H1 (cell line): ENCODE measurements at regions not wholly inside any gene's neighbourhood (a gene's known extent, or its start where the extent isn't known, plus 50 kb on each side); places are given as distances from the start of the nearest gene placed in this dataset.

Experiments
- CHD7 ChIP-seq: fragments of 300-600 bp; sonication (generic); IDR thresholded peaks from 2 replicates; pipeline ENCODE4 v1.7.1; 2012; ENCODE audit warnings: low read length, moderate library complexity, mild to moderate bottlenecking, inconsistent platforms; ENCODE audit not compliant: insufficient replicate concordance
- CTCF ChIP-seq, 3 experiments: IDR thresholded peaks; 1 replicate in 2 of 3; 2 replicates in 1 of 3; pipeline versions ENCODE4 v1.5.1 to v1.6.1; 2011; ENCODE audit warnings: low read length in 3 of 3, mild to moderate bottlenecking in 3 of 3, inconsistent platforms in 2 of 3, low read depth in 1 of 3, moderate library complexity in 1 of 3; ENCODE audit not compliant: insufficient read depth in 1 of 3; ENCODE audit errors: control extremely low read depth in 1 of 3
- KDM1A ChIP-seq: fragments of 200-600, 300-600 bp; sonication (generic); IDR thresholded peaks from 2 replicates; pipeline ENCODE4 v1.7.1; 2016; ENCODE audit warnings: mild to moderate bottlenecking, low read length, borderline replicate concordance
- KDM4A ChIP-seq: IDR thresholded peaks from one replicate; pipeline ENCODE4 v1.7.1; 2012; ENCODE audit warnings: low read depth, mild to moderate bottlenecking, moderate library complexity, low read length, inconsistent platforms; ENCODE audit not compliant: severe bottlenecking
- RAD21 ChIP-seq, 2 experiments: IDR thresholded peaks in 1 of 2; conservative IDR thresholded peaks in 1 of 2; 2 replicates each; pipeline ENCODE4 v1.6.1; 2011; ENCODE audit warnings: low read depth in 2 of 2, low read length in 2 of 2, improper control_type of control experiment in 1 of 2, inconsistent platforms in 1 of 2, mild to moderate bottlenecking in 1 of 2, moderate library complexity in 1 of 2
- RBBP5 ChIP-seq: IDR thresholded peaks from 2 replicates; pipeline ENCODE4 v1.7.1; 2012; ENCODE audit warnings: low read depth, mild to moderate bottlenecking, inconsistent platforms, low read length, moderate library complexity, borderline replicate concordance
- SP1 ChIP-seq: IDR thresholded peaks from 2 replicates; pipeline ENCODE4 v1.6.1; 2011; ENCODE audit warnings: low read depth, low read length
- TF ChIP-seq, protein P1 (sequence below): IDR thresholded peaks from 2 replicates; pipeline ENCODE4 v1.6.1; 2011; ENCODE audit warnings: low read length, improper control_type of control experiment

GRCh38 chr14:98501335-98501734 lies 770.7 kb downstream of the BCL11B start (continued):
- TF ChIP-seq CHD7 (no peak), SP1 (no peak), KDM1A (no peak), KDM4A (no peak), RAD21 (IDR thresholded peaks at IDR 0.05 in 1 of 2, conservative IDR thresholded peaks at IDR 0.05 in 1 of 2; ENCODE audit: low read depth in 2 of 2, low read length in 2 of 2) (no peak), CTCF (IDR thresholded peaks at IDR 0.05; ENCODE audit: control extremely low read depth in 1 of 3, insufficient read depth in 1 of 3, low read depth in 1 of 3, low read length in 3 of 3) (no peak), RBBP5 (no peak)
- TF ChIP-seq, protein P1, sequence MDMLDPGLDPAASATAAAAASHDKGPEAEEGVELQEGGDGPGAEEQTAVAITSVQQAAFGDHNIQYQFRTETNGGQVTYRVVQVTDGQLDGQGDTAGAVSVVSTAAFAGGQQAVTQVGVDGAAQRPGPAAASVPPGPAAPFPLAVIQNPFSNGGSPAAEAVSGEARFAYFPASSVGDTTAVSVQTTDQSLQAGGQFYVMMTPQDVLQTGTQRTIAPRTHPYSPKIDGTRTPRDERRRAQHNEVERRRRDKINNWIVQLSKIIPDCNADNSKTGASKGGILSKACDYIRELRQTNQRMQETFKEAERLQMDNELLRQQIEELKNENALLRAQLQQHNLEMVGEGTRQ, result no peak
